ENCODE measurements at regions not wholly inside any gene's neighbourhood (a gene's known extent, or its start where the extent isn't known, plus 50 kb on each side); places are given as distances from the start of the nearest gene placed in this dataset.

DNA sequence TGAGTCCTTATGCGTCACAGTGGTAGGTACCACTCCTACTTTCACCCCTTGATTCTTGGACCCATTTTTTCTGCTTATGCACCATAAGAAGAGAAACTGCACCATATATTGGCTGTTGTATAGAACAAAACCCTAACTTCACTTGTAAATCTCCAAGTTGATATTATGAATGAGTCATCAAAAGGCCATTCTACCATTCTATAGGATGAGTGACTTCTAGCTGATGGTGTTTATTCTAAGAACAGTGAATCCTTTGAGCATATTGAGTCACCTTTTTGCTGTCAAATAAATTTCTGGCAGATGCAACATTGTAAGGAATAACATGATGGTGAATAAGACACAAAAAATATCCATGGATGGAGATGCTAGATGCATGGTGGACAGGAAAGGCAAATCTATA lies 57.7 kb downstream of the POLR1D start (continued):
- TF ChIP-seq PRDM15 (CRISPR knock-in tag; IDR thresholded peaks at IDR 0.05) (no peak), ZHX1 (CRISPR knock-in tag; IDR thresholded peaks at IDR 0.05; ENCODE audit: low read depth) (no peak), BRCA1 (CRISPR knock-in tag; IDR thresholded peaks at IDR 0.05) (no peak)

- no peak overlapping the region for H3K9ac ChIP-seq (ENCODE audit: insufficient read depth, low read depth, low read length)
- BruUV-seq (replicated peaks), result no TSS peak
Observed at GRCh38 chr13:27679896-27680295, 58.2 kb downstream of the POLR1D start.

More at GRCh38 chr13:27679896-27680295, 58.2 kb downstream of the POLR1D start:
- ATAC-seq (no peak), FAIRE-seq (no peak), DNase-seq (ENCODE audit: low spot score) (no peak)
- intact Hi-C loops (cut with micrococcal nuclease; ENCODE audit: unreplicated experiment), result no loop called here
- Histone ChIP-seq H2AFZ (ENCODE audit: low read length) (no peak overlapping the region), H3K27me3 (ENCODE audit: control insufficient read depth in 1 of 2, insufficient read depth in 2 of 2, low read length in 2 of 2) (no peaks in the 10 kb centered on the region), H3K9me3 (ENCODE audit: low read length) (no peaks in the 10 kb centered on the region), H3K4me2 (ENCODE audit: low read depth, low read length) (no peak overlapping the region), H3K36me3 (replicated peaks in 1 of 2; ENCODE audit: control insufficient read depth in 1 of 2, insufficient read depth in 2 of 2, low read length in 2 of 2) (no peaks in the 10 kb centered on the region), H4K20me1 (ENCODE audit: insufficient read depth, low read length) (no peaks in the 10 kb centered on the region), H3K27ac (ENCODE audit: extremely low read length, insufficient read depth, low read length) (no peak overlapping the region), H3K4me1 (ENCODE audit: insufficient read depth, low read length) (peaks cover 12% of the 10 kb centered on the region; the same call in 1 of the 2 replicates), H3K79me2 (ENCODE audit: insufficient read depth, low read length) (no peaks in the 10 kb centered on the region), H3K4me3 (replicated peaks in 1 of 3; ENCODE audit: insufficient read depth in 1 of 3, low read depth in 2 of 3, low read length in 3 of 3) (no peak overlapping the region)
- TF ChIP-seq TRIM24 (CRISPR knock-in tag; IDR thresholded peaks at IDR 0.05) (no peak), GMEB2 (CRISPR knock-in tag; IDR thresholded peaks at IDR 0.05; ENCODE audit: low read depth) (no peak), TFDP1 (CRISPR knock-in tag; IDR thresholded peaks at IDR 0.05; ENCODE audit: borderline replicate concordance) (no peak), HHEX (CRISPR knock-in tag; IDR thresholded peaks at IDR 0.05) (no peak)
- CTCF ChIA-PET (ENCODE audit: low intra/inter-chr PET ratio, low total read pairs), result no interaction called here
- 37% methylated on average over 5 of the region's 5 CpGs for WGBS (ENCODE audit: low lambda C conversion rate)
- POLR2A ChIA-PET, result no interaction called here
- in situ Hi-C loops (cut with HindIII; ENCODE audit: extremely low pct_ligation_motif_present, low pct_unique_long_range_greater_than_20kb), result no loop called here

Data from HepG2 (cell line).